Subcutaneous abdominal adipose tissue (tissue), 5 donors: ENCODE measurements at regions not wholly inside any gene's neighbourhood (a gene's known extent, or its start where the extent isn't known, plus 50 kb on each side); places are given as distances from the start of the nearest gene placed in this dataset.
"Not testable (repeated sequence)": the region's sequence is repeated elsewhere in the genome, so short reads cannot be mapped to it uniquely, and the experiment has no call there.

Experiments
- H3K27ac ChIP-seq: one replicate; pipeline ENCODE4 v1.7.0; 2013; ENCODE audit warnings: low read depth, mild to moderate bottlenecking, inconsistent platforms, low read length, moderate library complexity
- H3K27me3 ChIP-seq, 5 donors: one replicate each; pipeline ENCODE4 v1.7.0; 2013; ENCODE audit warnings: low read length in 5 of 5, inconsistent platforms in 1 of 5; ENCODE audit not compliant: control insufficient read depth in 5 of 5, insufficient read depth in 4 of 5
- H3K36me3 ChIP-seq, 5 donors: one replicate each; pipeline ENCODE4 v1.7.0; 2013; ENCODE audit warnings: low read length in 5 of 5; ENCODE audit not compliant: control insufficient read depth in 5 of 5, insufficient read depth in 5 of 5
- H3K4me1 ChIP-seq, 5 donors: one replicate each; pipeline ENCODE4 v1.7.0; 2013; ENCODE audit warnings: low read length in 5 of 5, mild to moderate bottlenecking in 3 of 5, moderate library complexity in 1 of 5; ENCODE audit not compliant: control insufficient read depth in 5 of 5, insufficient read depth in 5 of 5
- H3K4me3 ChIP-seq, 5 donors: one replicate each; pipeline ENCODE4 v1.7.0; 2013; ENCODE audit warnings: low read length in 5 of 5, low read depth in 1 of 5
- H3K9ac ChIP-seq, 5 donors: one replicate each; pipeline ENCODE4 v1.7.0; 2013; ENCODE audit warnings: low read length in 5 of 5, mild to moderate bottlenecking in 4 of 5, moderate library complexity in 3 of 5
- H3K9me3 ChIP-seq, 5 donors: one replicate each; pipeline ENCODE4 v1.7.0; 2013; ENCODE audit warnings: low read length in 5 of 5; ENCODE audit not compliant: control insufficient read depth in 5 of 5
- donor health status: healthy.
- donor health status: healthy.
- donor health status: healthy.
- donor health status: healthy.
- donor health status: healthy.

DNA sequence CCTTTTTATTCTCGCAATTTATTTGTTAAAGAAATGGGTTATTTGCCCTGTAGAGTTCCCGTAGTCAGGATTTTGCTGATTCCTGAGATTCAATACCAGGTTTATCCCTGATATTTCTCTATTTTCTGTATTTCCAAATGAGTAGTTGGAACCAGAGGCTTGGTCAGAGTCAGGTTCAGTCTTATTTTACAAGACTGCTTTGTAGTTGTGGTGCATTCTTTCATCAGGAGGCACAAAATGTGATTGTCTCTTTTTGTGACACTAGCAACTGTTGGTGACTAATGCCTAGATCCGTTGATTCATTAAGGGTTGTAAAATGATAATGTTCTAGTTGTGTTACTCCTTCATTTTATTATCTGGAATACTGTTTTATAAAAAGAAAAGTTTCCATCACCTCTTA lies 95.5 kb upstream of the TPTE start:
- H3K27ac ChIP-seq: no peak overlapping the region
- peaks cover 0 to 21% (median 8%) of the 10 kb centered on the region in 5 donors for H3K9me3 ChIP-seq
- H3K9ac ChIP-seq: no peak overlapping the region
- no peaks in the 10 kb centered on the region for H3K4me1 ChIP-seq
- H3K4me3 ChIP-seq: no peak overlapping the region
- H3K36me3 ChIP-seq: no peaks in the 10 kb centered on the region
- H3K27me3 ChIP-seq: no peaks in the 10 kb centered on the region

DNA sequence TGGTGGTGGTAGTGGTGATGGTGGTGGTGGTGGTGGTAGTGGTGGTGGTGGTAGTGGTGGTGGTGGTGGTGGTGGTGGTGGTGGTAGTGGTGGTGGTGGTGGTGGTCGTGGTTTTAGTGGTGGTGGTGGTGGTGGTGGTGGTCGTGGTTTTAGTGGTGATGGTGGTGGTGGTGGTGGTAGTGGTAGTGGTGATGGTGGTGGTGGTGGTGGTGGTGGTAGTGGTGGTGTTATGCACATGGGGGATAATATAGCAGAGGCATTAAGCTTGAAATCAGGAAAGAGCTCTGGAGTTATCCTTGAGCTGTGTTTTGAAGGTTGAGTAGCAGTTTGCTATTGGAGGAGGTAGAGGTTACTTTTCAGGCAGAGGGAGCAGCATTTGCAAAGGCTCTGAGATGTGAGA lies 94.6 kb upstream of the TPTE start:
- not testable (repeated sequence) for H3K27ac ChIP-seq, H3K4me3 ChIP-seq, H3K27me3 ChIP-seq, H3K4me1 ChIP-seq, H3K36me3 ChIP-seq, H3K9ac ChIP-seq
- peaks cover 0 to 28% (median 12%) of the 10 kb centered on the region in 5 donors for H3K9me3 ChIP-seq

DNA sequence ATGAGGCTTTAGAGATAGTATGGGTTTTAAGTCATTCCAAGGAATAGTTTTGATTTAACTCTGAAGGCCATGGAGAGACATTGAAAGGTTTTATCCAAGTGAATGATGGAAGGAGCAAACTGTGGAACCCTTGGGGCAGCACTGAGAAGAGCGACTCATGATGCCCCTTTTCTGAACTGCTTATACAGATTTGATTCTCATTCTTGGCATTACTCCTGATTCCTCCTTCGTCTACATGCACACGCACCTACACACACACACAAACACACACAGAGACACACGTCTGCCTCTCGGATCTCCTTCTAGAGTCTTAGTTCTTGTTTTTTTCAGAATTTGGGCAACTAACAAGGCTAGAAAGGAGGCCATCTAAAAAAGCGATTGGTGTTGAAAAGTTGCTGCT lies 94.1 kb upstream of the TPTE start:
- H3K36me3 ChIP-seq, H3K27me3 ChIP-seq, H3K4me1 ChIP-seq, H3K4me3 ChIP-seq, H3K9ac ChIP-seq, H3K27ac ChIP-seq: not testable (repeated sequence)
- peaks cover 0 to 33% (median 16%) of the 10 kb centered on the region in 5 donors for H3K9me3 ChIP-seq

DNA sequence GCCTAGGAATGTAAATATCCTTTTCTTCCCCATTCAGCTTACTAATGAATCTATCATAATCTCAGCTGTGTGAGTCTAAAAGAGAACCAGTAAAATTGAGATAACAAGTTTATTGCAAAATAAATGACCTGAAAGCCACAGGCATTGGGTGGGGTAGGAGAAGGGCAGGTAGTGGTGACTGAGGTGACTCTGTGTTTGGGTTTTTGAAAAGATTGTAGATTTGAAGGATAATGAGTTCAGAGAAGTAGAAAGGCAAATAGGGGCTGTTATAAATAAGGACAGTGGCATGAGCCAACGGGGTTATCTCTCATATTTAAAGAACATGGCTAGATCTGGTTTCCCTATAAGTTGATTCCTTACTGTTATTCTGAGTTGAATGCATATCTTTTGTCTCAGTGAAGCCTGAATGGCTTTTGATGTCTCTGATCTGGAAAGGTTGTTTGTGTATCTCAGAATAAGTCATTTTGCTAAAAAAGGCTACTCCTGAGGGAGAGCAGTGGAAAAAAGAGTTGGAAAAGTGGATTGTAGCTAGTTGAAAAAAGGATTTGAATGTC lies 92.3 kb upstream of the TPTE start:
- not testable (repeated sequence) for H3K4me1 ChIP-seq, H3K27me3 ChIP-seq, H3K9ac ChIP-seq, H3K36me3 ChIP-seq, H3K27ac ChIP-seq, H3K4me3 ChIP-seq
- H3K9me3 ChIP-seq: peaks cover 0 to 35% (median 19%) of the 10 kb centered on the region in 5 donors

DNA sequence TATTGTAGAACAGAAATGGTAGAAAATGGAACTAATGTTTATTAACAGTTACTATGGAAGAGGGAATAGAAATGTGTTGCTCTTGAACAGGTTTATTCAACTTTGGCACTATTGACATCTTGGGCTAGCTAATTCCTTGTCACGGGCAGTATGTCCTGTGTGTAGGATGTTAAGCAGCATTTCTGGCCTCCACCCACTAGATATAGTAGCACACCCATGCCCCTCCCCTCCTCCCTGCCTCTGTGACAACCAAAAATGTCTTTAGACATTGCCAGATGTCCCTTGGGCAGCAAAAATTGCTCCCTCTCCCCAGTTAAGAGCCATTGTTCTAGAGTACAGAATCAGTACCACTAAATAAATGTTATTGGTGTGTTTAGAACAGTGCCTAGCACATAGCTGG lies 91.4 kb upstream of the TPTE start:
- Histone ChIP-seq H3K27ac (no peak overlapping the region), H3K36me3 (no peaks in the 10 kb centered on the region), H3K4me3 (no peak overlapping the region), H3K4me1 (no peaks in the 10 kb centered on the region), H3K9ac (no peak overlapping the region), H3K9me3 (peaks cover 0 to 31% (median 19%) of the 10 kb centered on the region in 5 donors), H3K27me3 (no peaks in the 10 kb centered on the region)

DNA sequence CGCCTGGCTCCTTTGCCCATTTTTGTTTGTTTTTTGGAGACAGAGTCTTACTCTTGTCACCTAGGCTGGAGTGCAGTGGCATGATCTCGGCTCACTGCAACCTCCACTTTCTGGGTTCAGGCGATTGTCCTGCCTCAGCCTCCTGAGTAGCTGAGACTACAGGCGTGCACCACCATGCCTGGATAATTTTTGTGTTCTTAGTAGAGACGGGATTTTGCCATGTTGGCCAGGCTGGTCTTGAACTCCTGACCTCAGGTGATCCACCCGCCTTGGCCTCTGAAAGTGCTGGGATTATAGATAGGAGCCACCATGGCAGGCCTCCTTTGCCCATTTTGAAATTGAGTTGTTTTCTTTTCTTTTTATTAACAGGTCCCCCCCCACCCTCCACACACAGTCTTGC lies 89.4 kb upstream of the TPTE start:
- H3K9me3 ChIP-seq: peaks cover 0 to 25% (median 18%) of the 10 kb centered on the region in 5 donors
- H3K9ac ChIP-seq: not testable (repeated sequence)

DNA sequence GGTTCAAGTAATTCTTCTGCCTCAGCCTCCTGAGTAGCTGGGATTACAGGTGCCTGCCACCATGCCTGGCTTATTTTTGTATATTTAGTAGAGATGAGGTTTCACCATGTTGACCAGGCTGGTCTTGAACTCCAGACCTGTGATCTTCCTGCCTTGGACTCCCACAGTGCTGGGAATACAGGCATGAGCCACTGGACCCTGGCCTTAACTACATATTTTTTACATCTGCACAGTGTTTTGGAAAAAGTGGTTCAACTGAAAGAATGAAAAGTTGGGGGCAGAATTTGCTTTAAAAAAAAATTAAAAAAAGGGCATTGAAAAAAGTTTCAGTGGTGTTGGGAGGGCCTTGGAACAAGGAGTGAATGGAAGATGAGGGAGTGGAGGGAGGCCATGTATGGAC lies 88.9 kb upstream of the TPTE start:
- H3K27ac ChIP-seq, H3K9ac ChIP-seq, H3K27me3 ChIP-seq, H3K4me3 ChIP-seq, H3K36me3 ChIP-seq, H3K4me1 ChIP-seq: not testable (repeated sequence)
- H3K9me3 ChIP-seq: peaks cover 0 to 20% (median 13%) of the 10 kb centered on the region in 5 donors

More for the DNA sequence above, 89.4 kb upstream of the TPTE start:
- not testable (repeated sequence) for H3K27ac ChIP-seq, H3K4me3 ChIP-seq, H3K27me3 ChIP-seq, H3K36me3 ChIP-seq, H3K4me1 ChIP-seq

DNA sequence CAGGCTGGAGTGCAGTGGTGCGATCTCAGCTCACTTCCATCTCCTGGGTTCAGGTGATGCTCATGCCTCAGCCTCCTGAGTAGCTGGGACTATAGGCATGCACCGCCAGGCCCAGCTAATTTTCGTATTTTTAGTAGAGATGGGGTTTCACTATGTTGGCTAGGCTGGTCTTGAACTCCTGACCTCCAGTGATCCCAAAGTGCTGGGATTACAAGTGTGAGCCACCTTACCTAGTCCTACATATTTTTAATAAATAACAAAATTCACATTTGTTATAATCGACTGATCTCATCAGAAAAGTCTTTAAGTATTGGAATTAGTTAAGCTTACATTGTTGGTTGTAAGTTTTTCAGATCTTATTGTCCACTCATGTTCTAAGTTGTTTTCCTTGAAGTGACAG lies 83.4 kb upstream of the TPTE start:
- not testable (repeated sequence) for H3K4me1 ChIP-seq, H3K36me3 ChIP-seq, H3K27me3 ChIP-seq, H3K9ac ChIP-seq, H3K27ac ChIP-seq, H3K4me3 ChIP-seq
- H3K9me3 ChIP-seq: peaks cover 4 to 19% (median 11%) of the 10 kb centered on the region in 5 donors

DNA sequence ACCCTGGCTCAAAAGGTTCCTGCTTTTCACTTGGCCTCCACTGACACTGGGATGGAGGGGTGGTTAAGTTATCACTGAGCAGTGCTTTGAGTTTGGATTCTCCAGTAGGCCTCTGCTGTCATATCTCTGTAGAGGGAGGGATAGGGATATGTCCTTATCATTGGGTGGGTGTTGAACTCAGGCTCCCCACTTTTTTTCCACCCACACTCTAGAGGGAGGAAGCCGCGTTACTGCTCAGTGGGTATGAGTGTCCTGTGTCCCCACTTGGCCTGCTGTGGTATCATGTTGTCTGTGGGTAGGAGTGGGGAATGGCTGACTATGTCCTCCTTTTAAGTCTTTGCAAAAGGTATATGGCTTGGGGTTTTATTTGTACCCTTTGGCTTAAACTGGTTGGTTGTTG lies 80.7 kb upstream of the TPTE start:
- H3K9ac ChIP-seq, H3K4me3 ChIP-seq, H3K36me3 ChIP-seq, H3K27me3 ChIP-seq, H3K27ac ChIP-seq, H3K4me1 ChIP-seq: not testable (repeated sequence)
- peaks cover 4 to 19% (median 11%) of the 10 kb centered on the region in 5 donors for H3K9me3 ChIP-seq

DNA sequence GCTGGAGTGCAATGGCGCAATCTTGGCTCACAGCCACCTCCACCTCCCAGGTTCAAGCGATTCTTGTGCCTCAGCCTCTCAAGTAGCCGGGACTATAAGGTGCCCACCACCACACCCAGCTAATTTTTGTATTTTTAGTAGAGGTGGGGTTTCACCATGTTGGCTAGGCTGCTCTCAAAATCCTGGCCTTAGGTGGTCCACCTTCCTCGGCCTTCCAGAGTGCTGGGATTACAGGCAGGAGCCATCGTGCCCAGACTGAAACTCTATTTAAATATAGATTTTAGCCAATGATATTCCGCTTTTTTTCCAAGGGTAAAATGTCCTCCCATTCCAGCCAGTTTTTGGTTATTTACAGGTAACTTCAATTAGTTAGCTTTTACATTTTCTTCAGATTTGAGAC lies 79.4 kb upstream of the TPTE start:
- not testable (repeated sequence) for H3K4me3 ChIP-seq, H3K4me1 ChIP-seq, H3K27ac ChIP-seq, H3K36me3 ChIP-seq, H3K27me3 ChIP-seq, H3K9ac ChIP-seq
- H3K9me3 ChIP-seq: peaks cover 4 to 19% (median 11%) of the 10 kb centered on the region in 5 donors

DNA sequence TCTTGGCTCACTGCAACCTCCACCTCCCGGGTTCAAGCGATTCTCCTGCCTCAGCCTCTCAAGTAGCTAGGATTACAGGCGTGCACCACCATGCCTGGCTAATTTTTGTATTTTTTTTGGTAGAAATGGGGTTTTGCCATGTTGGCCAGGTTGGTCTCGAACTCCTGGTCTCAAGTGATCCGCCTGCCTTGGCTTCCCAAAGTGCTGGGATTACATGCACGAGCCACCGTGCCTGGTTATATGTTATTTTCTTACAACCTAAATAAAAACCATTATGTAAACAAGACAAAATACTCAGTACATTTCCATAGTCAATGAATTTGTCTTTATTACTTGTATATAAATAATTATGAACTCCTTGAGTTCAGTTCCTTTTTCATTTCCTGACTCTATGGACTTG lies 75.7 kb upstream of the TPTE start:
- not testable (repeated sequence) for H3K27me3 ChIP-seq, H3K27ac ChIP-seq, H3K9ac ChIP-seq, H3K4me3 ChIP-seq, H3K4me1 ChIP-seq, H3K36me3 ChIP-seq
- H3K9me3 ChIP-seq: peaks cover 0 to 17% (median 5%) of the 10 kb centered on the region in 5 donors
